Right renal pelvis (tissue), 4 donors: ENCODE measurements at regions not wholly inside any gene's neighbourhood (a gene's known extent, or its start where the extent isn't known, plus 50 kb on each side); places are given as distances from the start of the nearest gene placed in this dataset.

Source experiments
- DNase-seq, 4 donors: peaks; one replicate each; pipeline ENCODE4 v3.0.0-alpha.2; 2013; ENCODE audit warnings: low read depth in 4 of 4, low spot score in 3 of 4, missing footprints in 1 of 4

- DNase-seq, result no peak
Observed at GRCh38 chr6:98272060-98272459, 562.3 kb upstream of the POU3F2 start.

- DNase-seq, result no peak
Observed at GRCh38 chr6:98274691-98275090, 559.7 kb upstream of the POU3F2 start.

- no peak for DNase-seq
Observed at GRCh38 chr6:98280492-98280891, 553.9 kb upstream of the POU3F2 start.

- no peak for DNase-seq
Observed at GRCh38 chr6:98286620-98287019, 547.8 kb upstream of the POU3F2 start.

GRCh38 chr6:98287876-98288275 is 546.5 kb upstream of the POU3F2 start:
- DNase-seq, result no peak

GRCh38 chr6:98292810-98293209 is 541.6 kb upstream of the POU3F2 start:
- DNase-seq, result no peak

- no peak for DNase-seq
Observed at GRCh38 chr6:98295515-98296175, 538.7 kb upstream of the POU3F2 start.

- no peak for DNase-seq
Observed at GRCh38 chr6:98308564-98308963, 525.8 kb upstream of the POU3F2 start.

GRCh38 chr6:98310443-98310842 is 523.9 kb upstream of the POU3F2 start:
- no peak for DNase-seq

- no peak for DNase-seq
Observed at GRCh38 chr6:98323605-98324004, 510.8 kb upstream of the POU3F2 start.

GRCh38 chr6:98324446-98324845 is 509.9 kb upstream of the POU3F2 start:
- DNase-seq, result no peak

GRCh38 chr6:98325366-98325765 is 509.0 kb upstream of the POU3F2 start:
- DNase-seq, result no peak

- no peak for DNase-seq
Observed at GRCh38 chr6:98333273-98333672, 501.1 kb upstream of the POU3F2 start.

GRCh38 chr6:98335594-98335993 is 498.8 kb upstream of the POU3F2 start:
- DNase-seq, result no peak

GRCh38 chr6:98339506-98339905 is 494.9 kb upstream of the POU3F2 start:
- no peak for DNase-seq

- DNase-seq, result no peak
Observed at GRCh38 chr6:98343004-98343403, 491.4 kb upstream of the POU3F2 start.

- DNase-seq, result no peak
Observed at GRCh38 chr6:98343797-98344196, 490.6 kb upstream of the POU3F2 start.

GRCh38 chr6:98352348-98352747 is 482.0 kb upstream of the POU3F2 start:
- DNase-seq, result no peak

GRCh38 chr6:98358173-98358572 is 476.2 kb upstream of the POU3F2 start:
- DNase-seq, result no peak

- no peak for DNase-seq
Observed at GRCh38 chr6:98366371-98366770, 468.0 kb upstream of the POU3F2 start.

- DNase-seq, result no peak
Observed at GRCh38 chr6:98380589-98380988, 453.8 kb upstream of the POU3F2 start.

GRCh38 chr6:98382246-98382645 is 452.1 kb upstream of the POU3F2 start:
- DNase-seq, result no peak

GRCh38 chr6:98384334-98384733 is 450.0 kb upstream of the POU3F2 start:
- DNase-seq, result no peak
